HUES48 (cell line): ENCODE measurements at regions not wholly inside any gene's neighbourhood (a gene's known extent, or its start where the extent isn't known, plus 50 kb on each side); places are given as distances from the start of the nearest gene placed in this dataset.

Experiments used
- H3K27ac ChIP-seq: one replicate; pipeline ENCODE4 v1.7.0; 2013; ENCODE audit warnings: low read depth, low read length, inconsistent platforms
- H3K27me3 ChIP-seq: 2 replicates; pipeline ENCODE4 v1.6.1; 2013; ENCODE audit warnings: mild to moderate bottlenecking, low read length; ENCODE audit not compliant: control insufficient read depth, insufficient read depth
- H3K36me3 ChIP-seq: 2 replicates; pipeline ENCODE4 v1.6.1; 2013; ENCODE audit warnings: low read length; ENCODE audit not compliant: control insufficient read depth, insufficient read depth
- H3K4me1 ChIP-seq: 2 replicates; pipeline ENCODE4 v1.6.1; 2013; ENCODE audit warnings: mild to moderate bottlenecking, low read length; ENCODE audit not compliant: control insufficient read depth, insufficient read depth
- H3K4me3 ChIP-seq: 2 replicates; pipeline ENCODE4 v1.5.1; 2013; ENCODE audit warnings: mild to moderate bottlenecking, low read depth, low read length
- H3K9ac ChIP-seq: 2 replicates; pipeline ENCODE4 v1.6.1; 2013; ENCODE audit warnings: mild to moderate bottlenecking, low read depth, low read length, moderate library complexity
- H3K9me3 ChIP-seq: 2 replicates; pipeline ENCODE4 v1.6.1; 2013; ENCODE audit warnings: low read length; ENCODE audit not compliant: control insufficient read depth, insufficient read depth

GRCh38 chr7:69147631-69148030, 450.6 kb upstream of the AUTS2 start:
- no peaks in the 10 kb centered on the region for H3K36me3 ChIP-seq
- no peak overlapping the region for H3K27ac ChIP-seq
- H3K9me3 ChIP-seq, result no peaks in the 10 kb centered on the region
- no peaks in the 10 kb centered on the region for H3K27me3 ChIP-seq
- H3K9ac ChIP-seq, result no peak overlapping the region
- H3K4me1 ChIP-seq, result no peaks in the 10 kb centered on the region
- H3K4me3 ChIP-seq, result no peak overlapping the region

- no peak overlapping the region for H3K4me3 ChIP-seq
- no peaks in the 10 kb centered on the region for H3K36me3 ChIP-seq
- H3K27ac ChIP-seq, result no peak overlapping the region
- no peaks in the 10 kb centered on the region for H3K4me1 ChIP-seq
- no peaks in the 10 kb centered on the region for H3K9me3 ChIP-seq
- no peaks in the 10 kb centered on the region for H3K27me3 ChIP-seq
- no peak overlapping the region for H3K9ac ChIP-seq
Observed at GRCh38 chr7:69149804-69150782, 448.2 kb upstream of the AUTS2 start.

GRCh38 chr7:69162326-69162725, 435.9 kb upstream of the AUTS2 start:
- H3K4me3 ChIP-seq, result no peak overlapping the region
- H3K4me1 ChIP-seq, result no peaks in the 10 kb centered on the region
- H3K9ac ChIP-seq, result no peak overlapping the region

GRCh38 chr7:69162931-69163670, 435.2 kb upstream of the AUTS2 start:
- Histone ChIP-seq H3K9me3 (no peaks in the 10 kb centered on the region), H3K36me3 (no peaks in the 10 kb centered on the region), H3K27ac (no peak overlapping the region), H3K4me3 (no peak overlapping the region), H3K27me3 (no peaks in the 10 kb centered on the region), H3K4me1 (no peaks in the 10 kb centered on the region), H3K9ac (no peak overlapping the region)

More at GRCh38 chr7:69162326-69162725, 435.9 kb upstream of the AUTS2 start:
- no peak overlapping the region for H3K27ac ChIP-seq
- H3K27me3 ChIP-seq, result no peaks in the 10 kb centered on the region
- no peaks in the 10 kb centered on the region for H3K36me3 ChIP-seq
- no peaks in the 10 kb centered on the region for H3K9me3 ChIP-seq

- H3K4me1 ChIP-seq, result no peaks in the 10 kb centered on the region
- H3K27ac ChIP-seq, result no peak overlapping the region
- no peak overlapping the region for H3K4me3 ChIP-seq
- no peaks in the 10 kb centered on the region for H3K9me3 ChIP-seq
- no peaks in the 10 kb centered on the region for H3K36me3 ChIP-seq
- H3K27me3 ChIP-seq, result no peaks in the 10 kb centered on the region
- no peak overlapping the region for H3K9ac ChIP-seq
Observed at GRCh38 chr7:69166979-69167516, 431.2 kb upstream of the AUTS2 start.

- H3K9me3 ChIP-seq, result no peaks in the 10 kb centered on the region
- H3K27ac ChIP-seq, result no peak overlapping the region
- H3K27me3 ChIP-seq, result no peaks in the 10 kb centered on the region
- no peak overlapping the region for H3K9ac ChIP-seq
- H3K4me1 ChIP-seq, result no peaks in the 10 kb centered on the region
- H3K36me3 ChIP-seq, result no peaks in the 10 kb centered on the region
- H3K4me3 ChIP-seq, result no peak overlapping the region
Observed at GRCh38 chr7:69169386-69169785, 428.9 kb upstream of the AUTS2 start.

- no peaks in the 10 kb centered on the region for H3K36me3 ChIP-seq
- H3K9ac ChIP-seq, result no peak overlapping the region
- H3K4me1 ChIP-seq, result no peaks in the 10 kb centered on the region
- no peak overlapping the region for H3K4me3 ChIP-seq
- peaks cover 2% of the 10 kb centered on the region; the same call in 1 of the 2 replicates for H3K9me3 ChIP-seq
- no peaks in the 10 kb centered on the region for H3K27me3 ChIP-seq
- H3K27ac ChIP-seq, result no peak overlapping the region
Observed at GRCh38 chr7:69172357-69173077, 425.8 kb upstream of the AUTS2 start.

GRCh38 chr7:69173341-69173740, 424.9 kb upstream of the AUTS2 start:
- Histone ChIP-seq H3K36me3 (no peaks in the 10 kb centered on the region), H3K27me3 (no peaks in the 10 kb centered on the region), H3K9me3 (peaks cover 2% of the 10 kb centered on the region; the same call in 1 of the 2 replicates), H3K27ac (no peak overlapping the region), H3K4me3 (no peak overlapping the region), H3K4me1 (no peaks in the 10 kb centered on the region), H3K9ac (no peak overlapping the region)

GRCh38 chr7:69173846-69174245, 424.4 kb upstream of the AUTS2 start:
- Histone ChIP-seq H3K27ac (no peak overlapping the region), H3K36me3 (no peaks in the 10 kb centered on the region), H3K9ac (no peak overlapping the region), H3K4me1 (no peaks in the 10 kb centered on the region), H3K27me3 (no peaks in the 10 kb centered on the region), H3K9me3 (peaks cover 2% of the 10 kb centered on the region; the same call in 1 of the 2 replicates), H3K4me3 (no peak overlapping the region)

GRCh38 chr7:69176841-69177240, 421.4 kb upstream of the AUTS2 start:
- Histone ChIP-seq H3K9ac (no peak overlapping the region), H3K27me3 (no peaks in the 10 kb centered on the region), H3K9me3 (peaks cover 2% of the 10 kb centered on the region; the same call in 1 of the 2 replicates), H3K36me3 (no peaks in the 10 kb centered on the region), H3K27ac (no peak overlapping the region), H3K4me3 (no peak overlapping the region), H3K4me1 (no peaks in the 10 kb centered on the region)
